H9 (cell line): ENCODE measurements at regions not wholly inside any gene's neighbourhood (a gene's known extent, or its start where the extent isn't known, plus 50 kb on each side); places are given as distances from the start of the nearest gene placed in this dataset.

Experiments
- DNase-seq: peaks from one replicate; pipeline ENCODE4 v3.0.0-alpha.2; 2017
- H2AFZ ChIP-seq: one replicate; pipeline ENCODE4 v1.6.1; 2013; ENCODE audit warnings: mild to moderate bottlenecking, low read length, control low read depth, moderate library complexity
- H2AK5ac ChIP-seq: 2 replicates; pipeline ENCODE4 v1.6.1; 2013; ENCODE audit warnings: low read length, control low read depth, mixed read lengths; ENCODE audit not compliant: insufficient read length
- H2BK120ac ChIP-seq: one replicate; pipeline ENCODE4 v1.6.1; 2013; ENCODE audit warnings: low read depth, mild to moderate bottlenecking, low read length, control low read depth, inconsistent platforms; ENCODE audit not compliant: poor library complexity, severe bottlenecking
- H2BK12ac ChIP-seq: 2 replicates; pipeline ENCODE4 v1.6.1; 2013; ENCODE audit warnings: low read length, control low read depth, mixed read lengths, low read depth; ENCODE audit not compliant: insufficient read length
- H2BK15ac ChIP-seq: 2 replicates; pipeline ENCODE4 v1.6.1; 2013; ENCODE audit warnings: low read depth, low read length, control low read depth
- H2BK20ac ChIP-seq: one replicate; pipeline ENCODE4 v1.6.1; 2013; ENCODE audit warnings: low read depth, mild to moderate bottlenecking, low read length, control low read depth, inconsistent platforms; ENCODE audit not compliant: poor library complexity, severe bottlenecking
- H2BK5ac ChIP-seq: 2 replicates; pipeline ENCODE4 v1.6.1; 2013; ENCODE audit warnings: low read length, control low read depth, mixed read lengths; ENCODE audit not compliant: insufficient read length
- H3K14ac ChIP-seq: 2 replicates; pipeline ENCODE4 v1.6.1; 2013; ENCODE audit warnings: low read length, control low read depth; ENCODE audit not compliant: insufficient read depth
- H3K18ac ChIP-seq: 2 replicates; pipeline ENCODE4 v1.6.1; 2013; ENCODE audit warnings: low read depth, mild to moderate bottlenecking, mixed read lengths, low read length, control low read depth; ENCODE audit not compliant: insufficient read length
- H3K23ac ChIP-seq: 2 replicates; pipeline ENCODE4 v1.6.1; 2013; ENCODE audit warnings: low read length, control low read depth, mixed read lengths, low read depth; ENCODE audit not compliant: insufficient read length
- H3K23me2 ChIP-seq: 2 replicates; pipeline ENCODE4 v1.6.1; 2013; ENCODE audit warnings: low read depth, mild to moderate bottlenecking, mixed read lengths, low read length, control low read depth; ENCODE audit not compliant: insufficient read length, poor library complexity, severe bottlenecking
- H3K27ac ChIP-seq: 2 replicates; pipeline ENCODE4 v1.5.1; 2013; ENCODE audit warnings: low read length, control low read depth, mixed read lengths, low read depth; ENCODE audit not compliant: insufficient read length
- H3K27me3 ChIP-seq: 2 replicates; pipeline ENCODE4 v1.6.1; 2013; ENCODE audit warnings: low read length, control low read depth, inconsistent platforms; ENCODE audit not compliant: insufficient read depth
- H3K4ac ChIP-seq: 2 replicates; pipeline ENCODE4 v1.6.1; 2013; ENCODE audit warnings: low read depth, mild to moderate bottlenecking, control low read depth, inconsistent platforms, low read length, moderate library complexity
- H3K4me1 ChIP-seq: 2 replicates; pipeline ENCODE4 v1.6.1; 2013; ENCODE audit warnings: low read length, control low read depth, inconsistent platforms; ENCODE audit not compliant: insufficient read depth
- H3K4me2 ChIP-seq: 2 replicates; pipeline ENCODE4 v1.6.1; 2013; ENCODE audit warnings: low read length, control low read depth, mixed read lengths; ENCODE audit not compliant: insufficient read length, insufficient read depth
- H3K56ac ChIP-seq: 2 replicates; pipeline ENCODE4 v1.6.1; 2013; ENCODE audit warnings: low read depth, mild to moderate bottlenecking, mixed read lengths, low read length, control low read depth; ENCODE audit not compliant: insufficient read length
- H3K79me1 ChIP-seq: 2 replicates; pipeline ENCODE4 v1.6.1; 2013; ENCODE audit warnings: low read depth, mild to moderate bottlenecking, moderate library complexity, low read length, control low read depth, inconsistent platforms; ENCODE audit not compliant: insufficient read depth, poor library complexity, severe bottlenecking
- H3K79me2 ChIP-seq: 2 replicates; pipeline ENCODE4 v1.6.1; 2013; ENCODE audit warnings: low read length, control low read depth, inconsistent platforms; ENCODE audit not compliant: insufficient read depth
- H3K9ac ChIP-seq: 2 replicates; pipeline ENCODE4 v1.6.1; 2013; ENCODE audit warnings: low read length, control low read depth, mixed read lengths; ENCODE audit not compliant: insufficient read length; ENCODE audit errors: extremely low read depth
- H3K9me3 ChIP-seq: one replicate; pipeline ENCODE4 v1.6.1; 2013; ENCODE audit warnings: low read depth, low read length, inconsistent platforms; ENCODE audit not compliant: control insufficient read depth
- H3T11ph ChIP-seq: one replicate; pipeline ENCODE4 v1.6.1; 2013; ENCODE audit warnings: mild to moderate bottlenecking, low read length, control low read depth, inconsistent platforms
- H4K20me1 ChIP-seq: one replicate; pipeline ENCODE4 v1.6.1; 2013; ENCODE audit not compliant: control insufficient read depth, insufficient read length, insufficient read depth
- H4K5ac ChIP-seq: 2 replicates; pipeline ENCODE4 v1.6.1; 2013; ENCODE audit warnings: low read depth, mild to moderate bottlenecking, mixed read lengths, low read length, control low read depth; ENCODE audit not compliant: insufficient read length
- H4K8ac ChIP-seq: replicated peaks from 2 replicates; pipeline ENCODE4 v1.6.1; 2013; ENCODE audit warnings: low read length, control low read depth, mixed read lengths, low read depth; ENCODE audit not compliant: insufficient read length
- H4K91ac ChIP-seq: 2 replicates; pipeline ENCODE4 v1.6.1; 2013; ENCODE audit warnings: low read depth, mild to moderate bottlenecking, moderate library complexity, mixed read lengths, low read length, control low read depth; ENCODE audit not compliant: insufficient read length
- H3K27ac Mint-ChIP-seq, 3 experiments: 2 replicates in 2 of 3; 3 replicates in 1 of 3; pipeline ENCODE4 v1.8.0; 2020 to 2021; ENCODE audit warnings: mixed read lengths in 3 of 3, mild to moderate bottlenecking in 1 of 3, moderate library complexity in 1 of 3
- H3K27me3 Mint-ChIP-seq: 2 replicates; pipeline ENCODE4 v1.8.0; 2021; ENCODE audit warnings: low read depth, mild to moderate bottlenecking, moderate library complexity, mixed read lengths
- H3K36me3 Mint-ChIP-seq, 3 experiments: 2 replicates in 2 of 3; 3 replicates in 1 of 3; pipeline ENCODE4 v1.8.0; 2020 to 2021; ENCODE audit warnings: low read depth in 3 of 3, mixed read lengths in 3 of 3; ENCODE audit not compliant: insufficient read depth in 1 of 3
- H3K4me1 Mint-ChIP-seq, 2 experiments: 2 replicates each; pipeline ENCODE4 v1.8.0; 2020; ENCODE audit warnings: mixed read lengths in 2 of 2
- H3K4me3 Mint-ChIP-seq, 2 experiments: 2 replicates in 1 of 2; 3 replicates in 1 of 2; pipeline ENCODE4 v1.8.0; 2020 to 2021; ENCODE audit warnings: mild to moderate bottlenecking in 2 of 2, mixed read lengths in 2 of 2, moderate library complexity in 1 of 2
- H3K9me3 Mint-ChIP-seq, 2 experiments: 2 replicates in 1 of 2; 3 replicates in 1 of 2; pipeline ENCODE4 v1.8.0; 2020; ENCODE audit warnings: mild to moderate bottlenecking in 2 of 2, mixed read lengths in 2 of 2, moderate library complexity in 1 of 2
- WGBS: extraction: QIAGEN DNeasy Blood & Tissue Kit; methylation state at CpG from one replicate; pipeline ENCODE4 v1.1.7; 2013; ENCODE audit warnings: missing lambda C conversion rate, low lambda C conversion rate, mixed read lengths; ENCODE audit not compliant: insufficient read length; ENCODE audit errors: extremely low coverage; 5-methylcytosine and 5-hydroxymethylcytosine counted together
- TF ChIP-seq, protein P1 (sequence below): fragments of 200-600 bp; sonication (generic); conservative IDR thresholded peaks from 3 replicates; pipeline ENCODE4 v1.8.0; 2021; ENCODE audit warnings: antibody characterized with exemption, mild to moderate bottlenecking

DNA sequence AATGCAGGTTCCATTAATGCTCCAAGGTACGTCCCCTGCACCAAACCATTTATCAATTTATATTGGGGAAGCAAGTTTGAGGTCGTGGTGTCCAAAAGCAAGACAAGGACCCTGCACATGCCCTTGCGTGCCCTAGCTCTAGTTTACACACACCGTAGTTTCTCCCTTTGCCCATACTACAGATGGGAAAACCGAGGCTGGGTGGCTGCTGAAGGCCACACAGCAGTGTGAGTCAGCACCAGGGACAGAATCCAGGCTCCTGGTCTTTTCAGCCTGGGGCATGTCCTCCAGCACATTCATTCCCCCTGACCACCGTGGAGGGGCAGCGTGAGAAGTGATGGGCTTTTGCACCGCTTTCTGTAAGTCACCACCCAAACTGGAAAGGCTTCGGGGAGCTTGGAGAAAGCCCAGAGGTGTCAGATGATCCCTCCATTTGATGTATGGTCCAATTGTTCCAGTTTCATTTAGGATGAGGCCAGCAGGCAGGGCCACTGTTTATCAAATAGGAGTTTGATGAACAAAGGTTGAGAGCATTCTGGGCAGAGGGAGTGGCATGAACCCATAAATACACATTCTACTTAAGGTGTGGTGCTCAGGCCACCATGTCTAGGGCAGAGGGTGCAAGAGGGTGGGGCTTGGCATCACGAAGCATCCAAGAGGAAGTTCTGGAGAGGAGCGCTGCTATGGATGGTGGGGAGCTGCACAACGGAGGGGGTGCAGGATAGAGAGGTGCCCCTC is 274.1 kb downstream of the HAUS1 start:
- H4K5ac ChIP-seq = no peak overlapping the region

More for the DNA sequence above, 274.1 kb downstream of the HAUS1 start:
- Mint-ChIP-seq H3K9me3 (no peaks in the 10 kb centered on the region), H3K4me1 (peaks cover 4 to 14% of the 10 kb centered on the region in 2 experiments; a peak in 3 of 4 replicates), H3K27me3 (peaks cover 1% of the 10 kb centered on the region; the same call in 1 of the 2 replicates), H3K4me3 (no peak overlapping the region), H3K36me3 (no peaks in the 10 kb centered on the region; a peak in 1 of 7 replicates), H3K27ac (no peak overlapping the region)
- no peak overlapping the region for H2BK5ac ChIP-seq
- no peak overlapping the region for H4K8ac ChIP-seq
- no CpG with 5 or more reads among the region's 12 CpGs for WGBS
- H2BK12ac ChIP-seq = no peak overlapping the region
- no peak overlapping the region for H2AFZ ChIP-seq
- no peak overlapping the region for H3K4me2 ChIP-seq
- no peak for DNase-seq
- H3K23me2 ChIP-seq = no peaks in the 10 kb centered on the region
- no peaks in the 10 kb centered on the region for H4K20me1 ChIP-seq
- H3K56ac ChIP-seq = no peak overlapping the region
- no peaks in the 10 kb centered on the region for H3K27me3 ChIP-seq
- no peaks in the 10 kb centered on the region for H3K79me2 ChIP-seq
- no peak overlapping the region for H3K18ac ChIP-seq
- H3K27ac ChIP-seq = no peak overlapping the region
- no peak overlapping the region for H2BK20ac ChIP-seq
- H3K4ac ChIP-seq = no peak overlapping the region
- no peak overlapping the region for H4K91ac ChIP-seq
- no peak overlapping the region for H3K9ac ChIP-seq
- no peaks in the 10 kb centered on the region for H3K79me1 ChIP-seq
- TF ChIP-seq, protein P1, sequence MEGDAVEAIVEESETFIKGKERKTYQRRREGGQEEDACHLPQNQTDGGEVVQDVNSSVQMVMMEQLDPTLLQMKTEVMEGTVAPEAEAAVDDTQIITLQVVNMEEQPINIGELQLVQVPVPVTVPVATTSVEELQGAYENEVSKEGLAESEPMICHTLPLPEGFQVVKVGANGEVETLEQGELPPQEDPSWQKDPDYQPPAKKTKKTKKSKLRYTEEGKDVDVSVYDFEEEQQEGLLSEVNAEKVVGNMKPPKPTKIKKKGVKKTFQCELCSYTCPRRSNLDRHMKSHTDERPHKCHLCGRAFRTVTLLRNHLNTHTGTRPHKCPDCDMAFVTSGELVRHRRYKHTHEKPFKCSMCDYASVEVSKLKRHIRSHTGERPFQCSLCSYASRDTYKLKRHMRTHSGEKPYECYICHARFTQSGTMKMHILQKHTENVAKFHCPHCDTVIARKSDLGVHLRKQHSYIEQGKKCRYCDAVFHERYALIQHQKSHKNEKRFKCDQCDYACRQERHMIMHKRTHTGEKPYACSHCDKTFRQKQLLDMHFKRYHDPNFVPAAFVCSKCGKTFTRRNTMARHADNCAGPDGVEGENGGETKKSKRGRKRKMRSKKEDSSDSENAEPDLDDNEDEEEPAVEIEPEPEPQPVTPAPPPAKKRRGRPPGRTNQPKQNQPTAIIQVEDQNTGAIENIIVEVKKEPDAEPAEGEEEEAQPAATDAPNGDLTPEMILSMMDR = no peak
- H3K9me3 ChIP-seq = no peaks in the 10 kb centered on the region
- no peak overlapping the region for H3K14ac ChIP-seq
- H2BK15ac ChIP-seq = no peak overlapping the region
- no peak overlapping the region for H3K23ac ChIP-seq
- no peak overlapping the region for H2AK5ac ChIP-seq
- no peaks in the 10 kb centered on the region for H3K4me1 ChIP-seq
- H3T11ph ChIP-seq = no peak overlapping the region
- no peak overlapping the region for H2BK120ac ChIP-seq
